CD8-positive, alpha-beta memory T cell (primary cell): ENCODE measurements at regions not wholly inside any gene's neighbourhood (a gene's known extent, or its start where the extent isn't known, plus 50 kb on each side); places are given as distances from the start of the nearest gene placed in this dataset.

Experiments
- CTCF ChIA-PET: fragments of 350-600 bp; sonication (Branson Sonifier 250); formaldehyde crosslinking; loops from one replicate; lab custom pipeline; 2021; ENCODE audit warnings: antibody characterized with exemption; lab: Charles Lee
- POLR2A ChIA-PET: fragments of 350-600 bp; sonication (Branson Sonifier 250); formaldehyde crosslinking; loops from one replicate; lab custom pipeline; 2021; ENCODE audit warnings: antibody characterized with exemption; lab: Charles Lee
- DNase-seq, 5 donors: peaks; one replicate each; pipeline versions ENCODE4 v3.0.0 to v3.0.0-alpha.2; 2020 to 2022; ENCODE audit warnings: mixed read lengths in 1 of 5
- H3K27ac ChIP-seq: one replicate; pipeline ENCODE4 v1.7.0; 2013; ENCODE audit warnings: low read depth, mild to moderate bottlenecking, low read length, moderate library complexity
- H3K27me3 ChIP-seq: 2 replicates; pipeline ENCODE4 v1.7.0; 2013; ENCODE audit warnings: low read length, mild to moderate bottlenecking; ENCODE audit not compliant: insufficient read depth, poor library complexity, severe bottlenecking
- H3K36me3 ChIP-seq: 2 replicates; pipeline ENCODE4 v1.7.0; 2013; ENCODE audit warnings: mild to moderate bottlenecking, low read length, moderate library complexity; ENCODE audit not compliant: insufficient read depth
- H3K4me1 ChIP-seq: 2 replicates; pipeline ENCODE4 v1.7.0; 2013; ENCODE audit warnings: mild to moderate bottlenecking, low read length, moderate library complexity; ENCODE audit not compliant: insufficient read depth
- H3K4me3 ChIP-seq: 2 replicates; pipeline ENCODE4 v1.7.0; 2013; ENCODE audit warnings: mild to moderate bottlenecking, low read length
- H3K9me3 ChIP-seq: 2 replicates; pipeline ENCODE4 v1.7.0; 2013; ENCODE audit warnings: mild to moderate bottlenecking, low read length
- H3K27ac Mint-ChIP-seq, 8 donors: one replicate each; pipeline ENCODE4 v1.8.0; 2020 to 2021; ENCODE audit warnings: mixed read lengths in 8 of 8, mild to moderate bottlenecking in 6 of 8, inconsistent platforms in 3 of 8, moderate library complexity in 3 of 8
- H3K27me3 Mint-ChIP-seq, 2 donors: one replicate each; pipeline ENCODE4 v1.8.0; 2020 to 2021; ENCODE audit warnings: mixed read lengths in 2 of 2, mild to moderate bottlenecking in 1 of 2, moderate library complexity in 1 of 2
- H3K36me3 Mint-ChIP-seq, 3 donors: one replicate each; pipeline ENCODE4 v1.8.0; 2020 to 2021; ENCODE audit warnings: mixed read lengths in 3 of 3, inconsistent platforms in 1 of 3, mild to moderate bottlenecking in 1 of 3
- H3K4me1 Mint-ChIP-seq, 3 donors: one replicate each; pipeline ENCODE4 v1.8.0; 2020 to 2021; ENCODE audit warnings: mixed read lengths in 3 of 3, inconsistent platforms in 1 of 3, mild to moderate bottlenecking in 1 of 3
- H3K4me3 Mint-ChIP-seq, 7 donors: one replicate each; pipeline ENCODE4 v1.8.0; 2020 to 2021; ENCODE audit warnings: mixed read lengths in 7 of 7, mild to moderate bottlenecking in 6 of 7, moderate library complexity in 4 of 7, inconsistent platforms in 2 of 7
- H3K9me3 Mint-ChIP-seq, 5 donors: one replicate each; pipeline ENCODE4 v1.8.0; 2020 to 2022; ENCODE audit warnings: mixed read lengths in 5 of 5, mild to moderate bottlenecking in 3 of 5, moderate library complexity in 2 of 5, inconsistent platforms in 1 of 5

DNA sequence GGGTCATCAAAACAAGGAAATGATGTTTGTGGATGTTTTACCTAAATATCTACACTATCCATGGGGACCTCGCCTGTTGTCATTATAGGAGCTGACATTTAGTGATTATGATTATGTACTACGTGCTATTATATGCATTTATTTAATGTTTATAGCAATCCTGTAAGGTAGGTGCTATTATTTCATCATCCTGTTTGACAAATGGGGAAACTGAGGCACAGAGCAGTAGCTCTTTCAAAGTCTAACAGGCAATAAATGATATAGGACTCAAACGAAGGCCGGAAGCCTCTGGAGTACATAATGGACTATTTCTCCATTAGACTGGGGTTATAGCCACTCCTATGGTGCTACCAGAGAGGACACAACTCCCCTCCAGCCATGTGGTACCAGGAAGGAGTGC lies 60.6 kb upstream of the KDM7A start:
- Histone ChIP-seq H3K36me3 (no peaks in the 10 kb centered on the region), H3K4me3 (no peak overlapping the region), H3K4me1 (no peaks in the 10 kb centered on the region), H3K27ac (no peak overlapping the region), H3K9me3 (no peaks in the 10 kb centered on the region), H3K27me3 (no peaks in the 10 kb centered on the region)
- DNase-seq: no peak
- Mint-ChIP-seq H3K36me3 (no peaks in the 10 kb centered on the region), H3K4me3 (no peak overlapping the region), H3K4me1 (peaks cover 0 to 4% (median 2%) of the 10 kb centered on the region in 3 donors), H3K9me3 (no peaks in the 10 kb centered on the region), H3K27ac (no peak overlapping the region), H3K27me3 (peaks cover 0 to 2% of the 10 kb centered on the region in 2 donors)
- CTCF ChIA-PET: interaction anchor here (0.9 kb wide), 1 partner anchor 60 kb away, joined by 3 read pairs; the partner anchor contains the start of gene KDM7A
- POLR2A ChIA-PET: no interaction called here

DNA sequence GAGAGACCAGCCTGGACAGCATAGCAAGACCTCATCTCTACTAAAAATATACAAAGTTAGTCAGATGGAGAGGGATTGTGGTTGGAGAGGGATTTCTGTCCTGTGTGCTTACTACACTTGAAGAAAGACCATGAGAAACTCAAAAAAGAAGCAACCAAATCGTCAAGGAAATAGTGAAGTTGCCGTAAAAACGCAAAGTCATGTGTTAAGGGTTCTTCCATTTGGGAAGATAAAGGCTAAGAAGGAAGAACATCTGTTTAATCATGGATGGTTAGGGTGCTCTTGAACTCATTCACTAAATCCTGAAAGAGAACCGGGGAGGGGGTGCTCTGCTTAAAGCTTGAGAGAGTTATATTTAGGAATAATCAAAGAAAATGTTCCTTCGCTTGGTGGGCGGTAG lies 59.8 kb upstream of the KDM7A start:
- H3K36me3 ChIP-seq: no peaks in the 10 kb centered on the region
- peaks cover 0 to 2% of the 10 kb centered on the region in 2 donors for H3K27me3 Mint-ChIP-seq
- CTCF ChIA-PET: interaction anchor here (0.5 to 0.9 kb wide), 2 partner anchors 55 to 59 kb away, joined by 3 to 5 read pairs; partner anchors contain the start of gene KDM7A
- no peaks in the 10 kb centered on the region for H3K27me3 ChIP-seq
- peaks cover 5% of the 10 kb centered on the region for H3K4me1 ChIP-seq
- no peaks in the 10 kb centered on the region for H3K9me3 Mint-ChIP-seq
- no peaks in the 10 kb centered on the region for H3K36me3 Mint-ChIP-seq
- H3K27ac ChIP-seq: no peak overlapping the region
- POLR2A ChIA-PET: no interaction called here
- no peak for DNase-seq
- H3K4me1 Mint-ChIP-seq: peaks cover 6 to 7% (median 6%) of the 10 kb centered on the region in 3 donors
- no peak overlapping the region for H3K27ac Mint-ChIP-seq
- H3K4me3 ChIP-seq: no peak overlapping the region
- no peaks in the 10 kb centered on the region for H3K9me3 ChIP-seq
- H3K4me3 Mint-ChIP-seq: no peak overlapping the region

DNA sequence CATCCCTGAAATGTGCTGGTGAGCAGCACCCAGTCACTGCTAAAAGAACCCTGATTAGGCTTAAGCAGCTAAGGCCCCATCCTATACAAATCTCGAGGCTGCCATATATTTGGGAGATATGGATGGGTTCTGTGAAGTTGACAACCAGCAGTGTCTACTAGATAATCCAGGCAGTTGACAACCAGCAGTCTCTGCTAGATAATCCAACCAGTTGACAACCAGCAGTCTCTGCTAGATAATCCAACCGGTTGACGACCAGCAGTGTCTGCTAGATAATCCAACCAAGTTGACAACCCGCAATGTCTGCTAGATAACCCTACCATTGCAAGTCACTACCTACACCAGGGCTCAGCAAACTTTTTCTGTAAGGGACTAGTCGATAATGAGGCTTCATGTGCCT lies 58.3 kb upstream of the KDM7A start:
- Mint-ChIP-seq H3K27me3 (peaks cover 0 to 2% of the 10 kb centered on the region in 2 donors), H3K4me3 (no peak overlapping the region), H3K27ac (peak overlapping the region in 3 of 8 donors; percentile 38 to 56 (median 41)), H3K4me1 (peaks cover 12 to 17% (median 17%) of the 10 kb centered on the region in 3 donors), H3K9me3 (no peaks in the 10 kb centered on the region), H3K36me3 (peaks cover 0 to 3% (median 0%) of the 10 kb centered on the region in 3 donors)
- H3K4me3 ChIP-seq: no peak overlapping the region
- H3K27me3 ChIP-seq: no peaks in the 10 kb centered on the region
- H3K27ac ChIP-seq: no peak overlapping the region
- DNase-seq: no peak
- no peaks in the 10 kb centered on the region for H3K9me3 ChIP-seq
- POLR2A ChIA-PET: no interaction called here
- H3K36me3 ChIP-seq: no peaks in the 10 kb centered on the region
- CTCF ChIA-PET: no interaction called here
- peaks cover 10% of the 10 kb centered on the region for H3K4me1 ChIP-seq

DNA sequence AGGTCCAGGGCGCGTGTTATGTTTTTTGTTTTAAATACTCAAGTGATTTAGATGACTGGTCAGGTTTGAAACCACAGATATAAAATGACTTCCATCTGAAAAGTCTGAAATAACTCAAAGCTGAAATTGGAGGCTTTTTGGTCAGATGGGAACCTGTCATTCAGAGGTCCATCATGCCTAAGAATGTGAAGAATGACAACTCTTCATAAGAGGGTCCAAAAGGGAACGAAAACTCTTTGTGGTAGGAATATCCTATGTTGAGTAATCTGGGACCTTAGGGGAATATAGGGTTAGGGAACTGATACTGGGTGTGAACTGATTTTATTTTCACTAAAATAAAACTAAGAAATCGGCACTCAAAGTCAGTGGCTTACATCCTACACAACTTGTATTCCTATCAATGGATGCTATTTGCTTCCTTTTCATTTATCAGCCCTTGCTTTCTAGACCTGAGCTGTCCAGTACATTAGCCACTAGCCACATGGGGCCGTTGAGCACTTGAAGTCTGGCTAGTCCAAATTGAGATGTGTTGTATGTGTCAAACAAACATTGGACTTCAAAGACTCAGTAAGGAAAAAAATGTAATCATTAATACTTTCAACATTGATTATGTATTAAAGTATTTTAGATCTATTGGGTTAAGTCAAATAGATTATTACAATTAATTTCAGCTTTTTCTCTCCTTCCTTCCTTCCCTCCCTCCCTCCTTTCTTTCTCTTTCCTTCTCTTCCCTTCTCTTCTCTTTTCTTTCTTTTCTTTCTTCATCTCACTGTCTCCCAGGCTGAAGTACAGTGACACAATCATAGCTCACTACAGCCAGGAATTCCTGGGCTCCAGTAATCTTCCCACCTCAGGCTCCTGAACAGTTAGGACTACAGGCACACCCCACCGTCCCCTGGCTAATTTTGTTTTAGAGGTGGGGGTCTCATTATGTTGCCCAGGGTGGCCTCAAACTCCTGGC lies 56.5 kb upstream of the KDM7A start:
- peaks cover 0 to 5% (median 0%) of the 10 kb centered on the region in 3 donors for H3K36me3 Mint-ChIP-seq
- H3K36me3 ChIP-seq: no peaks in the 10 kb centered on the region
- ChIA-PET POLR2A (interaction anchor here (6.0 kb wide), 1 partner anchor 56 kb away, joined by 103 read pairs; the partner anchor contains the start of gene KDM7A), CTCF (interaction anchor here (0.8 to 1.0 kb wide), 2 partner anchors 70 to 72 kb away, joined by 3 to 5 read pairs; no protein-coding TSS in a partner anchor)
- DNase-seq: no peak
- H3K9me3 ChIP-seq: no peaks in the 10 kb centered on the region
- peak overlapping the region in 7 of 8 donors; percentile 7 to 91 (median 55) for H3K27ac Mint-ChIP-seq
- H3K27ac ChIP-seq: no peak overlapping the region
- no peaks in the 10 kb centered on the region for H3K27me3 ChIP-seq
- no peak overlapping the region for H3K4me3 ChIP-seq
- peak overlapping the region in 3 of 7 donors; percentile 16 to 75 (median 32) for H3K4me3 Mint-ChIP-seq
- no peaks in the 10 kb centered on the region for H3K9me3 Mint-ChIP-seq
- H3K4me1 Mint-ChIP-seq: peaks cover 23 to 30% (median 30%) of the 10 kb centered on the region in 3 donors
- H3K27me3 Mint-ChIP-seq: no peaks in the 10 kb centered on the region
- H3K4me1 ChIP-seq: peaks cover 22% of the 10 kb centered on the region

DNA sequence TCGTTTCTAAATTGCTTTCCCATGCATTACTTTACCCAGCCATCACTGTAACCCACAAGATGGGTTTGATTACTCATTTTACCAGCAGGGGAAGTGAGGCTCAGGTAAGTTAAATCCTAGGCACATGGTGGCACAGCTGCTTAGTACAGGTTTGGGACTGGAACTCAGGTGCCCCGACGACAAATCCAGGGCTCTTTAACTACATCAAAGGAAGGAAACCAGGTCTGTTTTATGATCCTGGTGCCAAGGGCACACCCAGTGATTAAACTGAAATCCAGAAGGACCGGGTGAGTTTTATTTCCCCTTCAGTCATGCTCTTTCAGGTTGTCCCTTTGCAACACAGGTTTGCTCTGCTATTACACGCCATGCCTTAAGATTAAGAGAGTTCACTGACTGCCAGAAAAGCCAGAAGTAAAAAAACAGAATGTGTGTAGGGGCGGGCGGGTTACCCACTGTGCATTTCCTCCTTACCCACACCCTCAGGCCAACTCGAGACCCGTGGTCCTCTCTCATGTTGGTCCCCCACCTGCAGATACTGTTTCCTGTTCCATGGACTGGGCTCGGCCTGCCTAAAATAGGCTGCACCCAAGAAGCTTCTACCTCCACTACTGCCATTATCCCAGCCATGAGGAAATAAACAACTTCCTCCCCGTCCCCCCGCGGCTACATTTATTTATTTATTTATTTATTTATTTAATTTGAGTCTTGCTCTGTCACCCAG lies 55.1 kb upstream of the KDM7A start:
- ChIA-PET POLR2A (interaction anchor here (0.5 to 6.0 kb wide), 5 partner anchors 31 to 248 kb away, joined by 3 to 103 read pairs (median 5); partner anchors contain the start of gene KDM7A), CTCF (interaction anchor here (1.6 to 4.4 kb wide), 3 partner anchors 30 to 72 kb away, joined by 5 to 30 read pairs (median 13); partner anchors contain the start of gene KDM7A)
- DNase-seq: peak in 3 of 5 donors; percentile 24 to 54 (median 51)
- H3K9me3 Mint-ChIP-seq: no peaks in the 10 kb centered on the region
- Histone ChIP-seq H3K4me1 (peaks cover 22% of the 10 kb centered on the region), H3K9me3 (no peaks in the 10 kb centered on the region), H3K27me3 (no peaks in the 10 kb centered on the region), H3K4me3 (peak overlapping the region; percentile 82), H3K27ac (no peak overlapping the region), H3K36me3 (no peaks in the 10 kb centered on the region)
- peaks cover 25 to 38% (median 30%) of the 10 kb centered on the region in 3 donors for H3K4me1 Mint-ChIP-seq
- peak overlapping the region; percentile 92 to 99 (median 97) for H3K27ac Mint-ChIP-seq
- H3K36me3 Mint-ChIP-seq: peaks cover 0 to 5% (median 0%) of the 10 kb centered on the region in 3 donors
- peak overlapping the region; percentile 90 to 96 (median 92) for H3K4me3 Mint-ChIP-seq
- H3K27me3 Mint-ChIP-seq: no peaks in the 10 kb centered on the region

DNA sequence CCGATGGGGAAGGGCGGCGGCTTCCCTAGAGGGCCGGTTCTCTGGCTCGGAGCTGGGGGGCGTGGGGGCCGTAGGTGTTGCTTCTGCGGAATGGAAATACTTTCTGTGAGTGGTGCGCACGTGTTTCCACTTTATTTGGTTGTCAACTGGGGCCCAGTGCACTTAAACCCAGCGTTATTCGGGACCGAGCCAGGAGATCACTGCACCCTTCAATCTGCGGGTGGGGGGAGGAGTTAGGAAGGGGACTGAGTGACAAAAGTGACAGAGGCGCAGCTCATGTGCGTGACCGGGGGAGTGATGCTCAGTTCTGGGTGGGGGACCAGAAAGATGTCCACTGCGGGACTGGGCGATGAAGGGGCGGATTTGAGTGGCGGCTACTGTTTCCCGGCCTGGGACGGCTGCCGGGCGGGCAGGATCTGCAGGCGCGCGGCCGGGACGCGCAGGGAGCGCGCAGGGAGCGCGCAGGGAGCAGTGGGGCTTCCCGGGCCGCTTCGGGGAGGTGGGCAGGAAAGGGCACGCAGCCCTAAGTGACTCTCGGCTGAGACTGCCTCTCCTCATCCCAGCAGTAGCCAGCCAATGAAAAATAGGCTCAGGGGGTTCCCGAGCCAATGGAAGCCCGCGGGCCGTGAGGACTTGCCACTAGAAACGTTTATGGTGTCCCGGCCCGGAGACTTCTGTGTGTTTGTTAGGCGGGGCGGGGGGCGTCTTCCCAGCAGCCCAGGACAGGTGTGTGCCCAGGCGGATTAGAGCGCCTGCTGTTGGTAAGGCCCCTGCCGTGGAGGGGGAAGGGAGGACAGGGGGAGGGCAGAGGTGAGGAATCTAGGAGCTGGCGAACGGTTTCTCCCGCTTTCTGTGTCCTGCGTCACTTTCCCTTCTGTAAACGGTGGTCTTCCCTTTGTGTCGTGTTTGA lies 54.3 kb upstream of the KDM7A start:
- ChIA-PET CTCF (interaction anchor here (0.8 to 4.4 kb wide), 4 partner anchors 12 to 72 kb away, joined by 5 to 30 read pairs (median 9); partner anchors contain the start of gene KDM7A), POLR2A (interaction anchor here (0.5 to 6.0 kb wide), 6 partner anchors 22 to 168 kb away, joined by 3 to 103 read pairs (median 10); partner anchors contain the start of genes KDM7A and PARP12)
- no peaks in the 10 kb centered on the region for H3K9me3 ChIP-seq
- Mint-ChIP-seq H3K27me3 (no peaks in the 10 kb centered on the region), H3K4me1 (peaks cover 30 to 44% (median 38%) of the 10 kb centered on the region in 3 donors), H3K36me3 (peaks cover 0 to 5% (median 0%) of the 10 kb centered on the region in 3 donors), H3K27ac (peak overlapping the region; percentile 92 to 99 (median 97)), H3K4me3 (peak overlapping the region; percentile 90 to 96 (median 92)), H3K9me3 (no peaks in the 10 kb centered on the region)
- peak overlapping the region; percentile 82 for H3K4me3 ChIP-seq
- peak; percentile 29 to 73 (median 51) for DNase-seq
- peaks cover 28% of the 10 kb centered on the region for H3K4me1 ChIP-seq
- H3K27me3 ChIP-seq: no peaks in the 10 kb centered on the region
- peak overlapping the region; percentile 86 for H3K27ac ChIP-seq
- H3K36me3 ChIP-seq: no peaks in the 10 kb centered on the region
